ENCODE measurements at regions not wholly inside any gene's neighbourhood (a gene's known extent, or its start where the extent isn't known, plus 50 kb on each side); places are given as distances from the start of the nearest gene placed in this dataset.

GRCh38 chr1:234866007-234866866 is 256.3 kb upstream of the IRF2BP2 start:
- no peak for TF ChIP-seq POLR2AphosphoS5 (IDR thresholded peaks at IDR 0.05; ENCODE audit: low read depth, low read length)
- no peak for TF ChIP-seq CTCF (IDR thresholded peaks at IDR 0.05)
- no peak for TF ChIP-seq REST (IDR thresholded peaks at IDR 0.05; ENCODE audit: insufficient read depth in 1 of 2, low read depth in 2 of 2, low read length in 1 of 2)
- no peak for TF ChIP-seq TCF7L2 (IDR thresholded peaks at IDR 0.05; ENCODE audit: low read depth, low read length)
- TF ChIP-seq SIN3A (IDR thresholded peaks at IDR 0.05; ENCODE audit: borderline replicate concordance, insufficient read depth, low read depth, low read length), result no peak

Data from Panc1 (cell line).